Stimulated activated naive CD8-positive, alpha-beta T cell treated with anti-CD3 and anti-CD28 coated beads, Interleukin-15, Interleukin-2, amounts not matched to agents 100 U/mL and 50 U/mL, for 24 hours (primary cell): ENCODE measurements at regions not wholly inside any gene's neighbourhood (a gene's known extent, or its start where the extent isn't known, plus 50 kb on each side); places are given as distances from the start of the nearest gene placed in this dataset.
"Not testable (repeated sequence)": the region's sequence is repeated elsewhere in the genome, so short reads cannot be mapped to it uniquely, and the experiment has no call there.

ENCODE experiments used
- ATAC-seq: fragments of 150-1000 bp; cut with Tn5 transposase; one replicate; pipeline ENCODE4 v1.10.0; 2021
- DNase-seq: peaks from one replicate; pipeline ENCODE4 v3.0.0; 2021

GRCh38 chr5:18240971-18241370 is 606.7 kb downstream of the TAF11L14 start:
- ATAC-seq (no peak), DNase-seq (no peak)

GRCh38 chr5:18243846-18244245 is 609.6 kb downstream of the TAF11L14 start:
- ATAC-seq, result no peak
- DNase-seq, result no peak

- DNase-seq, result no peak
- ATAC-seq, result no peak
Observed at GRCh38 chr5:18244309-18244708, 610.0 kb downstream of the TAF11L14 start.

- ATAC-seq (no peak), DNase-seq (no peak)
Observed at GRCh38 chr5:18252559-18252958, 618.3 kb downstream of the TAF11L14 start.

GRCh38 chr5:18264126-18264882 is 630.0 kb downstream of the TAF11L14 start:
- DNase-seq (no peak), ATAC-seq (no peak)

- no peak for ATAC-seq
- no peak for DNase-seq
Observed at GRCh38 chr5:18270635-18271338, 636.5 kb downstream of the TAF11L14 start.

GRCh38 chr5:18276939-18277338 is 642.7 kb downstream of the TAF11L14 start:
- ATAC-seq (no peak), DNase-seq (no peak)

GRCh38 chr5:18281947-18282581 is 647.8 kb downstream of the TAF11L14 start:
- ATAC-seq (no peak), DNase-seq (no peak)

- ATAC-seq (no peak), DNase-seq (no peak)
Observed at GRCh38 chr5:18285257-18285656, 651.0 kb downstream of the TAF11L14 start.

GRCh38 chr5:18292146-18292545 is 657.9 kb downstream of the TAF11L14 start:
- ATAC-seq (no peak), DNase-seq (no peak)

GRCh38 chr5:18295696-18296095 is 661.4 kb downstream of the TAF11L14 start:
- DNase-seq, ATAC-seq: not testable (repeated sequence)

GRCh38 chr5:18299166-18299565 is 664.9 kb downstream of the TAF11L14 start:
- DNase-seq (no peak), ATAC-seq (no peak)

- peak; percentile 3 for DNase-seq
- ATAC-seq, result no peak
Observed at GRCh38 chr5:18305288-18305924, 671.1 kb downstream of the TAF11L14 start.

GRCh38 chr5:18311266-18311665 is 677.0 kb downstream of the TAF11L14 start:
- ATAC-seq, result no peak
- no peak for DNase-seq

- DNase-seq (no peak), ATAC-seq (no peak)
Observed at GRCh38 chr5:18312016-18312415, 677.8 kb downstream of the TAF11L14 start.

GRCh38 chr5:18314192-18314778 is 680.0 kb downstream of the TAF11L14 start:
- DNase-seq (peak; percentile 3), ATAC-seq (no peak)

GRCh38 chr5:18321262-18321942 is 687.1 kb downstream of the TAF11L14 start:
- DNase-seq, result no peak
- ATAC-seq, result no peak

GRCh38 chr5:18323891-18324290 is 689.6 kb downstream of the TAF11L14 start:
- ATAC-seq (no peak), DNase-seq (no peak)

GRCh38 chr5:18325431-18325830 is 691.2 kb downstream of the TAF11L14 start:
- ATAC-seq (no peak), DNase-seq (no peak)

GRCh38 chr5:18329328-18329727 is 695.1 kb downstream of the TAF11L14 start:
- DNase-seq (no peak), ATAC-seq (no peak)

GRCh38 chr5:18333841-18334240 is 699.6 kb downstream of the TAF11L14 start:
- no peak for DNase-seq
- no peak for ATAC-seq

- ATAC-seq (no peak), DNase-seq (no peak)
Observed at GRCh38 chr5:18334949-18335348, 700.7 kb downstream of the TAF11L14 start.
